ENCODE measurements at regions not wholly inside any gene's neighbourhood (a gene's known extent, or its start where the extent isn't known, plus 50 kb on each side); places are given as distances from the start of the nearest gene placed in this dataset.
"Not testable (repeated sequence)": the region's sequence is repeated elsewhere in the genome, so short reads cannot be mapped to it uniquely, and the experiment has no call there.

DNA sequence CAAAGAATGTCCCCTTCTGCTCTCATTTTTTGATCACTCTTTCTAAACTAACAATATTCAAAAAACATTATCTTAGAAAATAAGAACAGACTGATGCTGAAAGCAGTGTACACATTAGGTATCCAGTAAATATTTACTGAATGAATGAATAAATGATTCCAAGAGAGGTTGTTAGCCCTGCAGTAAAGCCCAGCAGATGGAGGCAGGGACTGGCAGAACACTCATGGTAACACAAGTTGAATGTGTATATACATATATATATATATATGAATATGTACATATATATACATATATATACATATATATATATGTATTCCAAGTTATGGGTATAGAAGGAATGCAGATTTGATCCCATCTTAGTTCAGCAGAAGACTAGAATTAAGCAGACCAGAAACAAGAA is 546.3 kb downstream of the RAB38 start:
- no peak for DNase-seq

DNA sequence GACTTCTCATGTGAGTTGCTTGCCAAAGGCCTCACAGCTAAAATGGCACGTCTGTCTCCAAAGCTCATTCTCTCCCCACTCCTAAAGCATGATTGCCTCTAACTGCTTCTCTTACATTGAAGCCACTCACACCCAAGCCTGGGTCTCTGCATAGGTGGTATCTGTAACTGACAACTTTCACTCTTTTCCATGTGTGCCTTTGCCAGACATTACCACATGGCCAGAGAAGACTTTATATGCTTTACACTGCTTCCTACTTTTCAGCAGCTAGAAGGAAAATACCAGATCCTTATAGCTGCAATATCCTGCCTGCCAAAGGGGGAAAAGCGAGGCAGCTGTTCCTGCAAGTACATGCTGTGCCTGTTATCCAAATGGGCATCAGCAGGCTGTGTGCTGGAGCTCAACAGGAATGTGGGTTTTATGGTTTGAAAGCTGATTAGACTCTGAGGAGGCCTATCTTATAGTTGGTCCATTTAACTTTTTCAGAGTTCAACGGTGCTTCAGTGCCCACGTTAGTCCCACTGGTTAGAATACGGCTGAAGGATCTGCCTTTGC is 547.1 kb downstream of the RAB38 start:
- no peak for DNase-seq

DNA sequence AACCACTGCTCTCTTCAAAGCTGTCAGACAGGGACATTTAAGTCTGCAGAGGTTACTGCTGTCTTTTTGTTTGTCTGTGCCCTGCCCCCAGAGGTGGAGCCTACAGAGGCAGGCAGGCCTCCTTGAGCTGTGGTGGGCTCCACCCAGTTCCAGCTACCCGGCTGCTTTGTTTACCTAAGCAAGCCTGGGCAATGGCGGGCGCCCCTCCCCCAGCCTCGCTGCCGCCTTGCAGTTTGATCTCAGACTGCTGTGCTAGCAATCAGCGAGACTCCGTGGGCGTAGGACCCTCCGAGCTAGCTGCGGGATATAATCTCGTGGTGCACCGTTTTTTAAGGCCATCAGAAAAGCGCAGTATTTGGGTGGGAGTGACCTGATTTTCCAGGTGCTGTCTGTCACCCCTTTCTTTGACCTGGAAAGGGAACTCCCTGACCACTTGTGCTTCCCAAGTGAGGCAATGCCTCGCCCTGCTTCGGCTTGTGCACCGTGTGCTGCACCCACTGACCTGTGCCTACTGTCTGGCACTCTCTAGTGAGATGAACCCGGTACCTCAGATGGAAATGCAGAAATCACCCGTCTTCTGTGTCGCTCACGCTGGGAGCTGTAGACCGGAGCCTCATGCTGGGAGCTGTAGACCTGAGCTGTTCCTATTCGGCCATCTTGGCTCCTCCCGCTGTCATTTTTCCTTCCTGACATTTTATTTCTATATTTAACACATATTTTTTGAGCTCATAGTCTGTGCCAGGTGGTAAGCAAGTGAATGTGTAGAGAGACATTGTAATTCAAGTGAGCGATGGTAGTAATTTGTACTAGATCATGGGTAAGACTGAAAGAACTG is 551.5 kb downstream of the RAB38 start:
- DNase-seq = not testable (repeated sequence)

DNA sequence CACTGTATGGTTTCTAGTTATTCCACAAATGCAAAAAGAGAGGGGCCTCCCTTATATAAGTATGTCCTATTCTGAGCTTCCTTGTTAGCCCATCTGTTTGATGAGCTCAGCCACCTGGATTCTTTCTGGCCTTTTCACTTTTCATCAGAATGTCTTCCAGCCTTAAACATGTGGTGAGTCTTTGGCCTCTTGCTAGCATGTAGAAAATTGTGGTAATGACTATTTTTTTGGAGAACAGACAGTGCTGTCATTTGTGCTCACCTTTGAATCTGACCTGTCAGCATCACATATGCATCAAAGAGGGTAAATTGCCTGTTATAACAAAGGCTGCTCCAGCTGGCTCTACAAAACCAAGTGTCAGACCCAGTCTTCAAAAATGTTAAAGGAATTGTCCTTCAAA is 558.7 kb downstream of the RAB38 start:
- no peak for DNase-seq

GRCh38 chr11:87604350-87604749 is 566.6 kb downstream of the TMEM135 start:
- no peak for DNase-seq

DNA sequence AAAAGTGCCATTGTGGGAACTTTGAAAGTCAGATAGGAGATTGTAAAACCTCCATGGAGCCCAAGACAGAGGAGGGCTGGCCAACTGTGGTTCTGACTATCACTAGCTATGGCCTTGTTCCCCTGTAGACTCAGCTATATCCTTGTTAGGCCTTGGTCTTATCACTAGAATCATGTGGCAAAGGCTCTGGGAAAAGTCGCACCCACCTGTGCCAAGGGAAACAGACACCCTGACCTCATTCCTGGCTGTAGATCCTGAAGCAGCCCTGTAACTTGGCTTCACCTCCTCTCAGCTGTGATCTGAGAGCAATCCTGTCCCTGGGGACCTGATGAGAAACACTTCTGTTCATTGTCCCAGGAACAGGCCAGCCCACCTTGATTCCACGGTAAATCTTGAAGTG is 566.2 kb downstream of the TMEM135 start:
- DNase-seq = no peak

DNA sequence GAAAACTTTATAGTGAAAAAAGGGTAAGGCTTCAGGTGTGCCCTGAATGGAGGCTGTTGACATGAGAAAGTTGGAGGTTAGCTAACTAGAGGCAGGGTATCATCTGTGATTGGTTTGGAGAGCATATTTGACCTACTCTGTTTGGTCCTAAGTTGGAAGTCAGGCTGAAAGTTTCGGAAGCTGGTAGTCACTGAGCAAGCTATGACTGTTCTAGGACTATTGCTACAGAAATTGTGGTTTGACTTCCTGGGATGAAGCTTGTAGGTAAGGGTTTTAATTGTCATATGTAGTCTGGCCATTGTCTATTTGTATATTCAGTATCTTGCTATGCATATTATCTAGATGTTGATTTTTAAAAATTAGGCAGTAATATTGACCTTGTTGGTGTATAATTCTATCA is 565.0 kb downstream of the TMEM135 start:
- no peak for DNase-seq

GRCh38 chr11:87600938-87601337 is 563.2 kb downstream of the TMEM135 start:
- no peak for DNase-seq

DNA sequence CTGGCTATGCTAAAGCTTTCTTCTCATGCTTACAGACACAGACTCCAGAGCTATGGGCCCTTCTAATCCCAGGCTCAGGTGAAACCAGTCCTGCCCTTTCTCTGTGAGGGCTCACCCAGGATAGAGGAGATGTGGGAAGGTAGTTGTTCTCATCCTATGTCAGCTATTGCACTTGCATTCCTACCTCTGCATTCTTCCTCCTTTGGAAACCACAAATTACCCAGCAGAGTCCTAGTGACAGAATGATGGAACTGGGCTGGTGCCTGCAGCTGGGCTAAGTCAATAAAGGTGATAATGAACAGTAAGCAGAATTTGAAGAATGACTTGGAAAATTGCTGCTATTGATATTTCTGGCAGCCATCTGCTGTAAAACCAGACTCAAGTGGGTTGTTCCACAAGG is 560.0 kb downstream of the TMEM135 start:
- no peak for DNase-seq

DNA sequence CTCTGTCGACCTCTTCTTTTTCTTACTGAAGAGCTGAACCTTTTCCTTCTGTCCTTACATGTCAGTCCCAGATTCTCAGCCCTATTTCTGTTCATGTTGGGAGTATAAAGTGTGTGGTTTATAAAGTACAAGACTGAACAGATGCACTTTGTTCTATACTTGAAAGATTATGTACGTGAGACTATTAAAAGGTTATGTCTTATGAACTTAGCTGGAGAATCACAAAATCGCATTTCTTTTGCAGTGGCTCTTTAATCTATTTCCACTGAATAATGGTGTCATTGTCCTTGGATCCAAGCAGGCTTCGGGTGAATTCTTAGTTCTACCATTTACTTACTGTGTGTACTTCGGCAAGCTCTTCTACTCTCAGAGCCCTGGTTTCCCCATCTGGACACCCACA is 558.4 kb downstream of the TMEM135 start:
- DNase-seq = no peak

DNA sequence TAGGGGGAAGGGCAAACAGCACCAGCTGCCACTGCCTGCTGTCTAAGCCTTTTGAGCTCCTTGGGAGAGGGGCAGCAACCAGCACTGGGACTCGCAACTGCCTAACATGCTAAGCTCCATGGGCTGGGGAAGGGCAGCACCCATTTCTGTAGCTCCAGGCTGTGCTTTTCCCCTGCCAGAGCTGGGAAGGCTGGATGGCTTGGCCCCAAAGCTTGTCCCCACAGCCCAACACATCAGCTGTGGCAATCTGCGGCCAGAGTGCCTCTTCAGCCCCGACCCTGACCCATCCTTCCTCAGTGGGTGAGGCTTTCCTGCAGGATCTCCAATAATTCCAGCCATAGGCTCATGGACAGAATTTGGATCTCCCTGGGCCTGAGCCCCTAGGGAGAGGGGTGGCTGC is 551.3 kb downstream of the TMEM135 start:
- no peak for DNase-seq

DNA sequence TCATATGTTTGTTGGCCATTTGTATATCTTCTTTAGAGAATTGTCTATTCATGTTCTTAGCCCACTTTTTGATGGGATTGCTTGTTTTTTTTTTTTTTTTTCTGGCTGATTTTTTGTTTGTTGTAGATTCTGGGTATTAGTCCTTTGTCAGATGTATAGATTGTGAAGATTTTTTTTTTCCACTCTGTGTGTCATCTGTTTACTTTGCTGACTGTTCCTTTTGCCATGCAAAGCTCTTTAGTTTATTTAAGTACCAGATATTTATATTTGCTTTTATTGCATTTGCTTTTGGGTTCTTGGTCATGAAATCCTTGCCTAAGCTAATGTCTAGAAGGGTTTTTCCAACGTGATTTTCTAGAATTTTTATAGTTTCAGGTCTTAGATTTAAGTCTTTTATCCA is 547.9 kb downstream of the TMEM135 start:
- DNase-seq = not testable (repeated sequence)

GRCh38 chr11:87583931-87584330 is 546.2 kb downstream of the TMEM135 start:
- DNase-seq = no peak

GRCh38 chr11:87575088-87575487 is 537.4 kb downstream of the TMEM135 start:
- DNase-seq = no peak

GRCh38 chr11:87574193-87574592 is 536.5 kb downstream of the TMEM135 start:
- no peak for DNase-seq

GRCh38 chr11:87573708-87574107 is 536.0 kb downstream of the TMEM135 start:
- no peak for DNase-seq

DNA sequence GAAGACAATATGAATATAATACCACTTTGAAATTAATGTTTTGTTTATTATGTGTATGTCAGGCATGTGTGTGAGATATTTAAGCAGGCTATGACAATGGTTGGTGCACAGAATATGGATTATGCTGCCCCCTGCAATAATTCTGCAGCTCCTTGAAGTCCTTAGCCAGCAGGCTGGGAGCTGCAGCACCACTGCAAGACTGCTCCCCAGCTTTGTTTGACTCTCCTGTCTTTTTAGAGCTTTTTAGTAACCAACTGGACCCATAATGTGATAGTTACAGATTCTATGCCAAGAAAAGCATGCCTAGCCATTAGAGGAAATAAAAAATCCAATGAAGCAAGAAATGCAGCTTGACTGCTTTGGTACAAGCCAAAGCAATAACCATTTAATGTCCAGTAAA is 535.1 kb downstream of the TMEM135 start:
- no peak for DNase-seq

DNA sequence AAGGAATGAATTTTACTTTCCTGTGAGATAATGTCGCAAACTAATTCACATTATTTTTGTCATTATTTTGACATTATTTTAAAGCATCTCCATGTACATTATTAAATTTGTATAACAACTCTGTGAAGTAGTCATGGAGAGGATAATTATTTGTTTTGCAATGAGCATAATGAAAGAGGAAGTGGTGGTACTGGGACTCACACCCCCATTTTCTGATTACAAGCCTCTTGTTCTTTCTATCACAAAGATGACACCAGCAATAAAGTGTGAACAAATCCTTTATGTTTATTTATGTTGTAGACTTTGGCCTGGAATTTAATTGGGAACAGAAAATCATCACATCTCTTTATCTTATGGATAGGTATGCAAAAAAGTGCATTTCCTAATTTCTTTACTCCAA is 522.6 kb downstream of the TMEM135 start:
- no peak for DNase-seq

- DNase-seq = not testable (repeated sequence)
Measured at GRCh38 chr11:87559852-87560251, 522.1 kb downstream of the TMEM135 start.

- DNase-seq = no peak
Measured at GRCh38 chr11:87555101-87555500, 517.4 kb downstream of the TMEM135 start.

DNA sequence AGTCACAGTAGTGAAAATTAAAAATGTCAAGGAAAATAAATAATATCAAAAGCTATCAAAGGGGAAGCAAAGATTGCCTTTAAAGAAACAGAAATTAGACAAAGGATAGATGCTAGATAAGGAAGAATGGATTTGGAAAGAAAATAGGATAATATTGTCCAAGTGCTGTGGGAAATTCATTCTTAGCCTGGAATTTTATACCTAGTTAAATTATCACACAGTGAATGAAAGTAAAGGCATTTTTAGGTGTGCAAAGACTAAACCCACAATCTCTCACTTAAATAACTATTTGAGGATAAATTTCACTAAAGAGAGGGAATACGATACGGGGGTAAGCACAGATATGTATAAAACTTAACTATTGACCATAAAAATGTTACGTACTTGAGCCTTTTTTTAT is 511.1 kb downstream of the TMEM135 start:
- DNase-seq = no peak

DNA sequence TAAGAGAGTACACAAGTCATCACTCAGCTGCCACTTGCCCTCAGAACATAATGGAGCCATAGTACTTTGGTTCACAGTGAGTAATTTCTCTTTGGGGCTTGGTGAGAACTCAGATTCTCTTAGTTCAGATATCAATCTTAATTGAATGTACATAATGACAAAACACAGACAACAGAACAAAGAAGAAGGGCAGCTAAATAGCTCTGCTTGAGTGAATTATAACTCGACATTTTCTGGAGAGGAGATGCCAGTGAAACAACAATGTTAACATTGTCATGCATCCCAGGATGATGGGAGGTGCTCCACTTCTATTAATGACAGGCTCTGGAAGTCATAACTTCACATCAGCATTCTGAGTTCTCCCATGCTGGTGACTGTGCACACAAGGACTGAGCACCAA is 508.1 kb downstream of the TMEM135 start:
- DNase-seq = no peak

DNA sequence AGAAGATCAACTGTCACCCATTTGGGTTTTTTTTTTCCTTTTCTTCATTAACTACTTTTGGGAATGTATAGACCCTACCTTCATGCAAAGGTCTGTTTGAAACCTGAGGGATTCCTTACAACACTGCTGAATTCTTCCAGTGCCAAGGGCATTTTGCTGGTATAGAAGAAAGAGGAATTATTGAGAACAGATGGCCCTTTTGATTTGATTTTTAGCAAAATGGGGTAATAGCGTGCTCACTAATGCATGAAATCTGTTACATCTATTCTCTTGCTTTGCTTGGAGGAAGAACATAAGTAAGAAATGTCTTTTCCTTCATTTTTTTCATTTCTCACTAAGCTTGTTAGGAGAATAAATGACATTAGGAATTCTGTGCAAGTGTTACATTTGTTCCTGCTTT is 501.9 kb downstream of the TMEM135 start:
- no peak for DNase-seq

DNA sequence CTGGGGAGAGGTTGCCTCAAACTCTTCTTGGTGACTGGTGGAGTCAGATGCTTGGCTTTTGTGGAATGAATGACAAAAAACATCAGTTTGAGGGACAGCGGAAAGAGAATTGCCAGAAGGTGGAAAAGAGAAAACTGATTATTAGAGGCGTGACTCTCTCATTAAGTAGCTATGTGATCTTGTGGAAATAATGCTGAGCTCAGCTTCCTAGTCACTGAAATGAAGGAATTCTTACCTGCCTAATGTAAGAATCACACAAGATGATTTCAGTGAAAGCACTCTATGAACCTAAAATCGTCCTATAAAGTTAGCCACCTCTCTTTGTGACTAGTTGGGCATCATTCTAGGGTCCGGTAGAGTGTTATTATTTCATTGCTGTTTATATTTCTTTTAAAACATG is 498.8 kb downstream of the TMEM135 start:
- no peak for DNase-seq

DNA sequence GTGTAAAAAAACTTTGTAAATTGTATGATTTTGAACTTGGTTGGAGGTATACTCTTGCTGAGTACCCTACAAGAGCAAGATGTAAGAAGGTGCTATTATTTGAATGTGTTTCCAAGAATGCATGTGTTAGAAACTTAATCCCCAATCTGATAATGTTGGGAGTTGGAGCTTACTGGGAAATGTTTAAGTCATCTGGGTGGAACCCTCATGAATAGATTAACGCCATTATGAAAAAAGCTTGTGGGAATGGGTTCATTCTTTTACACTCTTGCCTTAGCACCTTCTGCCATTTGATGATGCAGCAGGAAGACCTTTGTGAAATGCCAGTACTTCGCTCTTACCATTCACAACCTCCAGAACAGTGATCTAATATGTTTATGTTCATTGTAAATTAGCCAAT is 498.3 kb downstream of the TMEM135 start:
- no peak for DNase-seq
